SK-N-SH (cell line): ENCODE measurements at regions not wholly inside any gene's neighbourhood (a gene's known extent, or its start where the extent isn't known, plus 50 kb on each side); places are given as distances from the start of the nearest gene placed in this dataset.

Source experiments
- CTCF ChIA-PET: fragments of 300-600, 350-600 bp; formaldehyde crosslinking; extraction: SDS; loops from one replicate; lab custom pipeline; 2021; lab: Yijun Ruan, JAX
- POLR2A ChIA-PET: fragments of 350-600 bp; sonication (Branson Sonifier 250); formaldehyde crosslinking; extraction: SDS; loops from one replicate; lab custom pipeline; 2020; ENCODE audit warnings: antibody characterized with exemption, inconsistent platforms; lab: Yijun Ruan, JAX
- DNase-seq: peaks from one replicate; pipeline ENCODE4 v3.0.0; 2012
- H2AFZ ChIP-seq: fragments of 200-600 bp; sonication (generic); 2 replicates; pipeline ENCODE4 v1.8.1; 2016; ENCODE audit warnings: antibody characterized with exemption, mild to moderate bottlenecking, low read depth
- H3F3A ChIP-seq: fragments of 200-600 bp; sonication (generic); replicated peaks from 2 replicates; pipeline ENCODE3; 2016; ENCODE audit warnings: antibody characterized with exemption, mild to moderate bottlenecking; ENCODE audit not compliant: insufficient read depth
- H3K27ac ChIP-seq, 2 experiments: fragments of 200-500 bp in 1 of 2; fragments of 200-600 bp in 1 of 2; sonication (Bioruptor generic) in 1 of 2; sonication (generic), shearing (Covaris generic) in 1 of 2; 2 replicates each; pipeline versions ENCODE4 v1.5.1 to v1.6.1; 2014 to 2016; ENCODE audit warnings: low read depth in 2 of 2, inconsistent platforms in 1 of 2, low read length in 1 of 2, mild to moderate bottlenecking in 1 of 2, mixed read lengths in 1 of 2
- H3K27me3 ChIP-seq: fragments of 200-600 bp; sonication (generic), shearing (Covaris generic); 2 replicates; pipeline ENCODE4 v1.6.1; 2016; ENCODE audit warnings: mixed run types; ENCODE audit not compliant: insufficient read depth
- H3K36me3 ChIP-seq, 2 experiments: fragments of 200-500 bp in 1 of 2; fragments of 200-600 bp in 1 of 2; sonication (Bioruptor generic) in 1 of 2; sonication (generic) in 1 of 2; replicated peaks in 1 of 2; 2 replicates each; pipeline versions ENCODE3 to v1.5.1; 2014 to 2016; ENCODE audit warnings: low read length in 1 of 2, mild to moderate bottlenecking in 1 of 2; ENCODE audit not compliant: insufficient read depth in 2 of 2, control insufficient read depth in 1 of 2
- H3K4me1 ChIP-seq, 2 experiments: fragments of 200-500 bp in 1 of 2; fragments of 200-600 bp in 1 of 2; sonication (Bioruptor generic) in 1 of 2; sonication (generic), shearing (Covaris generic) in 1 of 2; 2 replicates each; pipeline versions ENCODE4 v1.5.1 to v1.6.1; 2014 to 2016; ENCODE audit warnings: low read depth in 1 of 2, low read length in 1 of 2, mixed run types in 1 of 2; ENCODE audit not compliant: insufficient read depth in 2 of 2, control insufficient read depth in 1 of 2
- H3K4me2 ChIP-seq: fragments of 200-600 bp; sonication (generic), shearing (Covaris generic); 2 replicates; pipeline ENCODE4 v1.6.1; 2017; ENCODE audit warnings: mixed run types
- H3K4me3 ChIP-seq, 2 experiments: fragments of 200-500 bp in 1 of 2; fragments of 200-600 bp in 1 of 2; sonication (Bioruptor generic) in 1 of 2; sonication (generic), shearing (Covaris generic) in 1 of 2; 2 replicates each; pipeline versions ENCODE4 v1.5.1 to v1.8.1; 2014 to 2016; ENCODE audit warnings: low read depth in 2 of 2, inconsistent platforms in 1 of 2, low read length in 1 of 2, mild to moderate bottlenecking in 1 of 2, mixed read lengths in 1 of 2, moderate library complexity in 1 of 2
- H3K79me2 ChIP-seq: fragments of 200-600 bp; sonication (generic); 2 replicates; pipeline ENCODE4 v1.8.1; 2017; ENCODE audit warnings: mild to moderate bottlenecking; ENCODE audit not compliant: insufficient read depth
- H3K9ac ChIP-seq: fragments of 200-600 bp; sonication (generic); 2 replicates; pipeline ENCODE4 v1.6.1; 2017; ENCODE audit warnings: mixed run types
- H3K9me2 ChIP-seq: fragments of 200-600 bp; sonication (generic); 2 replicates; pipeline ENCODE4 v1.6.1; 2017; ENCODE audit warnings: mixed run types
- H3K9me3 ChIP-seq: fragments of 200-600 bp; sonication (generic); 2 replicates; pipeline ENCODE4 v1.6.1; 2017; ENCODE audit warnings: mixed run types, mild to moderate bottlenecking, moderate library complexity
- H4K20me1 ChIP-seq: fragments of 200-600 bp; sonication (generic); 2 replicates; pipeline ENCODE4 v1.6.1; 2017; ENCODE audit warnings: mild to moderate bottlenecking, mixed run types; ENCODE audit not compliant: insufficient read depth
- FOXM1 ChIP-seq: IDR thresholded peaks from 2 replicates; pipeline ENCODE4 v1.4.0; 2012; ENCODE audit warnings: low read depth, mild to moderate bottlenecking
- GABPA ChIP-seq: IDR thresholded peaks from 2 replicates; pipeline ENCODE4 v1.4.0; 2012; ENCODE audit warnings: low read depth, mild to moderate bottlenecking
- GATA2 ChIP-seq: sonication (generic); formaldehyde crosslinking; IDR thresholded peaks from 2 replicates; pipeline ENCODE4 v1.5.0; 2020; ENCODE audit warnings: mild to moderate bottlenecking, missing genetic modification reagents
- JUND ChIP-seq: IDR thresholded peaks from 2 replicates; pipeline ENCODE4 v1.4.0; 2012
- MAX ChIP-seq: IDR thresholded peaks from 2 replicates; pipeline ENCODE4 v1.4.0; 2012; ENCODE audit warnings: low read depth
- MXI1 ChIP-seq: IDR thresholded peaks from 2 replicates; pipeline ENCODE4 v1.6.1; 2012; ENCODE audit warnings: mild to moderate bottlenecking, low read depth, low read length, improper control_type of control experiment
- RAD21 ChIP-seq: IDR thresholded peaks from 2 replicates; pipeline ENCODE4 v1.6.1; 2012; ENCODE audit warnings: mild to moderate bottlenecking, low read length
- SMC3 ChIP-seq: IDR thresholded peaks from 2 replicates; pipeline ENCODE4 v1.6.1; 2012; ENCODE audit warnings: low read depth, low read length, improper control_type of control experiment
- YY1 ChIP-seq: IDR thresholded peaks from 2 replicates; pipeline ENCODE4 v1.4.0; 2012; ENCODE audit warnings: low read depth, mild to moderate bottlenecking
- WGBS: methylation state at CpG from one replicate; pipeline ENCODE4 v1.1.6; 2017; ENCODE audit warnings: low lambda C conversion rate; 5-methylcytosine and 5-hydroxymethylcytosine counted together
- TF ChIP-seq, protein P1 (sequence below): IDR thresholded peaks from 2 replicates; pipeline ENCODE4 v1.6.1; 2012; ENCODE audit warnings: mild to moderate bottlenecking, low read depth, low read length, moderate library complexity
- TF ChIP-seq, protein P2 (sequence below): IDR thresholded peaks from 2 replicates; pipeline ENCODE4; 2012

GRCh38 chr3:89950772-89951171 is 843.4 kb downstream of the EPHA3 start:
- TF ChIP-seq MAX = no peak
- no peak for TF ChIP-seq YY1
- no peak for TF ChIP-seq GATA2 (CRISPR knock-in tag)
- TF ChIP-seq, protein P1, sequence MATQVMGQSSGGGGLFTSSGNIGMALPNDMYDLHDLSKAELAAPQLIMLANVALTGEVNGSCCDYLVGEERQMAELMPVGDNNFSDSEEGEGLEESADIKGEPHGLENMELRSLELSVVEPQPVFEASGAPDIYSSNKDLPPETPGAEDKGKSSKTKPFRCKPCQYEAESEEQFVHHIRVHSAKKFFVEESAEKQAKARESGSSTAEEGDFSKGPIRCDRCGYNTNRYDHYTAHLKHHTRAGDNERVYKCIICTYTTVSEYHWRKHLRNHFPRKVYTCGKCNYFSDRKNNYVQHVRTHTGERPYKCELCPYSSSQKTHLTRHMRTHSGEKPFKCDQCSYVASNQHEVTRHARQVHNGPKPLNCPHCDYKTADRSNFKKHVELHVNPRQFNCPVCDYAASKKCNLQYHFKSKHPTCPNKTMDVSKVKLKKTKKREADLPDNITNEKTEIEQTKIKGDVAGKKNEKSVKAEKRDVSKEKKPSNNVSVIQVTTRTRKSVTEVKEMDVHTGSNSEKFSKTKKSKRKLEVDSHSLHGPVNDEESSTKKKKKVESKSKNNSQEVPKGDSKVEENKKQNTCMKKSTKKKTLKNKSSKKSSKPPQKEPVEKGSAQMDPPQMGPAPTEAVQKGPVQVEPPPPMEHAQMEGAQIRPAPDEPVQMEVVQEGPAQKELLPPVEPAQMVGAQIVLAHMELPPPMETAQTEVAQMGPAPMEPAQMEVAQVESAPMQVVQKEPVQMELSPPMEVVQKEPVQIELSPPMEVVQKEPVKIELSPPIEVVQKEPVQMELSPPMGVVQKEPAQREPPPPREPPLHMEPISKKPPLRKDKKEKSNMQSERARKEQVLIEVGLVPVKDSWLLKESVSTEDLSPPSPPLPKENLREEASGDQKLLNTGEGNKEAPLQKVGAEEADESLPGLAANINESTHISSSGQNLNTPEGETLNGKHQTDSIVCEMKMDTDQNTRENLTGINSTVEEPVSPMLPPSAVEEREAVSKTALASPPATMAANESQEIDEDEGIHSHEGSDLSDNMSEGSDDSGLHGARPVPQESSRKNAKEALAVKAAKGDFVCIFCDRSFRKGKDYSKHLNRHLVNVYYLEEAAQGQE = no peak
- TF ChIP-seq MXI1 = no peak
- no peak for TF ChIP-seq JUND
- TF ChIP-seq, protein P2, sequence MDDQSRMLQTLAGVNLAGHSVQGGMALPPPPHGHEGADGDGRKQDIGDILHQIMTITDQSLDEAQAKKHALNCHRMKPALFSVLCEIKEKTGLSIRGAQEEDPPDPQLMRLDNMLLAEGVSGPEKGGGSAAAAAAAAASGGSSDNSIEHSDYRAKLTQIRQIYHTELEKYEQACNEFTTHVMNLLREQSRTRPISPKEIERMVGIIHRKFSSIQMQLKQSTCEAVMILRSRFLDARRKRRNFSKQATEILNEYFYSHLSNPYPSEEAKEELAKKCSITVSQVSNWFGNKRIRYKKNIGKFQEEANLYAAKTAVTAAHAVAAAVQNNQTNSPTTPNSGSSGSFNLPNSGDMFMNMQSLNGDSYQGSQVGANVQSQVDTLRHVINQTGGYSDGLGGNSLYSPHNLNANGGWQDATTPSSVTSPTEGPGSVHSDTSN = no peak
- no peak for TF ChIP-seq GABPA
- Histone ChIP-seq H3K36me3 (no peaks in the 10 kb centered on the region), H3K79me2 (no peaks in the 10 kb centered on the region), H3K4me1 (no peaks in the 10 kb centered on the region), H3K9me2 (no peaks in the 10 kb centered on the region), H3K4me2 (no peak overlapping the region), H3K4me3 (no peak overlapping the region), H3K9me3 (no peaks in the 10 kb centered on the region), H3F3A (no peaks in the 10 kb centered on the region), H3K9ac (no peak overlapping the region), H4K20me1 (no peaks in the 10 kb centered on the region), H3K27ac (no peak overlapping the region), H2AFZ (no peak overlapping the region), H3K27me3 (no peaks in the 10 kb centered on the region)
- no peak for DNase-seq
- ChIA-PET POLR2A (no interaction called here), CTCF (no interaction called here)
- 0% methylated on average over 1 of the region's 1 CpG for WGBS

DNA sequence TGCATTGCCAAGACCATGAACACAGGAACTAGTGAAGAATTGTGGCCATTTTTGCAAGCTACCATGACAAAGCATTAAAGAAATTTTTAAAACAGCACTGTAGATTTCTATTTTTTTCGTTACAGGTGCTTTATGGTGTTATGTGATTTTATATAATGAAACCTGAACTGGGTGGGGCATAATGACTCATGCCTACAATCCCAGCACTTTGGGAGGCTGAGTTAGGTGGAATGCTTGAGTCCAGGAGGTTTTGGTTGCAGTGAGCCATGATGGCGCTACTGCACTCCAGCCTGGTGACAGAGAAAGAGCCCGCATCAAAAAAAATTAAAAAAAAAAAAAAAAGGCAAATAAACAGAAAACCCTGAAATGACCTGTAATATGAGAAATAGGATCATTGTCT is 846.7 kb downstream of the EPHA3 start:
- ChIA-PET CTCF (no interaction called here), POLR2A (no interaction called here)
- no peaks in the 10 kb centered on the region for H3K79me2 ChIP-seq
- no peaks in the 10 kb centered on the region for H3K9me3 ChIP-seq
- no peaks in the 10 kb centered on the region for H3F3A ChIP-seq
- H3K9ac ChIP-seq = no peak overlapping the region
- no peaks in the 10 kb centered on the region for H3K9me2 ChIP-seq
- no peaks in the 10 kb centered on the region for H3K27me3 ChIP-seq
- no peak overlapping the region for H3K4me3 ChIP-seq
- H4K20me1 ChIP-seq = no peaks in the 10 kb centered on the region
- no peak overlapping the region for H3K27ac ChIP-seq
- H3K36me3 ChIP-seq = no peaks in the 10 kb centered on the region
- no peak for TF ChIP-seq SMC3
- TF ChIP-seq FOXM1 = no peak
- TF ChIP-seq JUND = no peak
- TF ChIP-seq RAD21 = no peak
- no peak overlapping the region for H2AFZ ChIP-seq
- WGBS = 1% methylated on average over 3 of the region's 3 CpGs
- DNase-seq = no peak
- no peak overlapping the region for H3K4me2 ChIP-seq
- no peaks in the 10 kb centered on the region for H3K4me1 ChIP-seq
